Vagina (tissue), 2 donors: ENCODE measurements at regions not wholly inside any gene's neighbourhood (a gene's known extent, or its start where the extent isn't known, plus 50 kb on each side); places are given as distances from the start of the nearest gene placed in this dataset.

Experiments used
- DNase-seq, 2 donors: peaks; one replicate each; pipeline ENCODE4 v3.0.0-alpha.2; 2017; ENCODE audit errors: extremely low spot score in 2 of 2
- H3K27ac ChIP-seq: fragments of 200-600 bp; sonication (generic); one replicate; pipeline ENCODE4 v1.5.1; 2019
- H3K27me3 ChIP-seq: fragments of 200-600 bp; sonication (generic); one replicate; pipeline ENCODE4 v1.5.1; 2019
- H3K36me3 ChIP-seq, 2 donors: fragments of 200-600 bp; sonication (generic); one replicate each; pipeline ENCODE4 v1.5.1; 2017 to 2019
- H3K4me1 ChIP-seq: fragments of 200-600 bp; sonication (generic); one replicate; pipeline ENCODE4 v1.5.1; 2019
- H3K4me3 ChIP-seq, 2 donors: fragments of 200-600 bp; sonication (generic); 1 replicate in 1 of 2; 2 replicates in 1 of 2; pipeline ENCODE4 v1.5.1; 2016 to 2019
- H3K9me3 ChIP-seq: fragments of 200-600 bp; sonication (generic); one replicate; pipeline ENCODE4 v1.5.1; 2019
- POLR2A ChIP-seq, 2 donors: fragments of 450-650 bp; IDR thresholded peaks; one replicate each; pipeline ENCODE4 v1.6.1; 2017; ENCODE audit warnings: antibody characterized with exemption in 2 of 2, mild to moderate bottlenecking in 2 of 2, moderate library complexity in 2 of 2
- POLR2AphosphoS5 ChIP-seq, 2 donors: sonication (generic); formaldehyde crosslinking; IDR thresholded peaks; one replicate each; pipeline ENCODE4 v1.9.0; 2017; ENCODE audit warnings: antibody characterized with exemption in 2 of 2, mild to moderate bottlenecking in 2 of 2, low read depth in 1 of 2; ENCODE audit not compliant: insufficient read depth in 1 of 2
- intact Hi-C: fragments of 100-400 bp; cut with DNase I; formaldehyde crosslinking; loops from one replicate; pipeline ENCODE4 v1.15.1; 2023
- TF ChIP-seq, protein P1 (sequence below), 3 experiments: fragments of 450-650 bp in 2 of 3; fragments of 200-600 bp in 1 of 3; sonication (generic) in 1 of 3; IDR thresholded peaks; one replicate each; pipeline ENCODE4 v1.5.1; 2017 to 2019; ENCODE audit warnings: antibody characterized with exemption in 3 of 3, mild to moderate bottlenecking in 2 of 3, moderate library complexity in 2 of 3

DNA sequence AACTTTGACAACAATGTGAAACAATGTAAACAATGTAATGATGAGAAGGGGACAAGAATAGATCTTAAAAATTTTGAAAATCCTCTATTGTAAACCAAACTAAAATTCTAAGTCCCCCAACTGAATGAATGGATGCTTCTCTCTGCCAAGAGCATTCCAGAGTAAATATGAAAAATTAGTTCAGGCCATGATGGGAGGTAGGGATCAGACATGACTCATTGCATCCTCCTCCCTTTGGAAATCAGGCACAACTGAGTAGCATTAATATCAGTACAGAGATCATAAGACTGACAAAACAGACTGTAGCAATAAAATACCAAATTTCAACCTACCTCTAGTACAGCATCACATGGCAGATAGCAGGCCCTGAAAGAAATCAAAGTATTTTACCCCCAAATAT lies 559.9 kb downstream of the C12orf50 start:
- DNase-seq = no peak
- Histone ChIP-seq H3K9me3 (no peaks in the 10 kb centered on the region), H3K36me3 (no peaks in the 10 kb centered on the region), H3K27ac (no peak overlapping the region), H3K27me3 (no peaks in the 10 kb centered on the region), H3K4me3 (no peak overlapping the region), H3K4me1 (no peaks in the 10 kb centered on the region)
- TF ChIP-seq POLR2AphosphoS5 (IDR thresholded peaks at IDR 0.05; ENCODE audit: insufficient read depth in 1 of 2, low read depth in 1 of 2) (no peak), POLR2A (IDR thresholded peaks at IDR 0.05) (no peak)
- TF ChIP-seq, protein P1, sequence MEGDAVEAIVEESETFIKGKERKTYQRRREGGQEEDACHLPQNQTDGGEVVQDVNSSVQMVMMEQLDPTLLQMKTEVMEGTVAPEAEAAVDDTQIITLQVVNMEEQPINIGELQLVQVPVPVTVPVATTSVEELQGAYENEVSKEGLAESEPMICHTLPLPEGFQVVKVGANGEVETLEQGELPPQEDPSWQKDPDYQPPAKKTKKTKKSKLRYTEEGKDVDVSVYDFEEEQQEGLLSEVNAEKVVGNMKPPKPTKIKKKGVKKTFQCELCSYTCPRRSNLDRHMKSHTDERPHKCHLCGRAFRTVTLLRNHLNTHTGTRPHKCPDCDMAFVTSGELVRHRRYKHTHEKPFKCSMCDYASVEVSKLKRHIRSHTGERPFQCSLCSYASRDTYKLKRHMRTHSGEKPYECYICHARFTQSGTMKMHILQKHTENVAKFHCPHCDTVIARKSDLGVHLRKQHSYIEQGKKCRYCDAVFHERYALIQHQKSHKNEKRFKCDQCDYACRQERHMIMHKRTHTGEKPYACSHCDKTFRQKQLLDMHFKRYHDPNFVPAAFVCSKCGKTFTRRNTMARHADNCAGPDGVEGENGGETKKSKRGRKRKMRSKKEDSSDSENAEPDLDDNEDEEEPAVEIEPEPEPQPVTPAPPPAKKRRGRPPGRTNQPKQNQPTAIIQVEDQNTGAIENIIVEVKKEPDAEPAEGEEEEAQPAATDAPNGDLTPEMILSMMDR (IDR thresholded peaks at IDR 0.05) = no peak
- intact Hi-C loops = no loop called here

DNA sequence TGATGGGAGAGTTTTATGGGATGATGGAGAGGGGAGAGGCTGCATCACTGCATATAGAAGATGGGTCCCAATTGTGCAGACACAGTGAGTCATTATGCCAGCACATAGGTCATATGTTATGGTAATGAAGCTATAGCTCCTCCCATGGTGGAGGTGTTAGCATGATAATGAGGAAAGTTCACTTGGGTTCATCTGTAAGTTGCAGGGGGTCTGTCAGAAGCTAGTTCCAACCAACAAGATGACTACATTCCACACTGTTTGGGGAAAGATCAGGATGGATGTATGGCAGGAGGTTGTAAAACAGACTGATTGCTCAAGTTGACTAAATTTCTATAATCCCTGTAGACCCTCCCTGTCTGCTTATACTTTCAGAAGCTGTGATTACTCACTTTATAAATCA lies 561.3 kb downstream of the C12orf50 start:
- Histone ChIP-seq H3K4me1 (no peaks in the 10 kb centered on the region), H3K27ac (no peak overlapping the region), H3K4me3 (no peak overlapping the region), H3K27me3 (no peaks in the 10 kb centered on the region), H3K9me3 (no peaks in the 10 kb centered on the region), H3K36me3 (no peaks in the 10 kb centered on the region)
- DNase-seq = no peak
- TF ChIP-seq POLR2AphosphoS5 (IDR thresholded peaks at IDR 0.05; ENCODE audit: insufficient read depth in 1 of 2, low read depth in 1 of 2) = no peak
- TF ChIP-seq, protein P1 (IDR thresholded peaks at IDR 0.05) = no peak
- no peak for TF ChIP-seq POLR2A (IDR thresholded peaks at IDR 0.05)
- intact Hi-C loops = no loop called here

DNA sequence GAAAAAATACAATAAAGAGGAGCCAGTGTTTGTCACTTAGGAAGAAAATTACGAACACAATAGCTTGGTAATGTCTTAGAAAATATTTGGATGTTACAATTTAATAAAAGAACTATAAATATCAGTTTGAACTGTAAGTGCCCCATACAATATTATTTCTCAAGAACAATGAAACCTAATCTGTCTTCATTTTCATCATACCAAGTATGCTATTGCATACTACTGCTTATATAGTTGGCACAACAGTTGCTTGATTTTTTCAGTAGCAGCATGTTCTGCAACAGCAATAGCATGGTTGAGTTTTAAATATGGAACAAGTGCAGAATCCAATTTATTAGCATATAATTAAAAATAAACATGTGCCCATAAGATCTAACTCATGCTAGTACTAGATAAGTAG lies 564.6 kb downstream of the C12orf50 start:
- DNase-seq = no peak
- Histone ChIP-seq H3K27ac (no peak overlapping the region), H3K9me3 (no peaks in the 10 kb centered on the region), H3K4me3 (no peak overlapping the region), H3K36me3 (no peaks in the 10 kb centered on the region), H3K27me3 (no peaks in the 10 kb centered on the region), H3K4me1 (no peaks in the 10 kb centered on the region)
- intact Hi-C loops = no loop called here
- TF ChIP-seq, protein P1 (IDR thresholded peaks at IDR 0.05) = no peak
- TF ChIP-seq POLR2AphosphoS5 (IDR thresholded peaks at IDR 0.05; ENCODE audit: insufficient read depth in 1 of 2, low read depth in 1 of 2) (no peak), POLR2A (IDR thresholded peaks at IDR 0.05) (no peak)

DNA sequence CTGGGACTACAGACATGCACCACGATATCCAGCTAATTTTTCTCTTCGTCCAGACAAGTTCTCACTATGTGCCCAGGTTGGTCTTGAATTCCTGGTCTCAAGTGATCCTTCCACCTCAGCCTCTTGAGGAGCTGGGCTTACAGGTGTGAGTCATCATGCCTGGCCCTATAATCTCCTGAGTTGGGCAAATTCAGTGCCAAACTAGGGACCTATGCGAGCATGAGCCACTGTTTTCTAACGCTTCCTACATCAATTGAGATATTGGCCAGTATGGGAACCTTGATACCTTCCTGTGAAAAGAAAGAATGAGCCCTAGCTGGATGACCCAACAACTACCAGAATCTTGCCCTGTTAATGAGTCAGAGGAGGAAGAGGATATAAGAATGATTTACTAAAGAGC lies 585.2 kb downstream of the C12orf50 start:
- Histone ChIP-seq H3K4me1 (peaks cover 11% of the 10 kb centered on the region), H3K4me3 (no peak overlapping the region), H3K27ac (no peak overlapping the region), H3K27me3 (no peaks in the 10 kb centered on the region), H3K36me3 (no peaks in the 10 kb centered on the region), H3K9me3 (no peaks in the 10 kb centered on the region)
- TF ChIP-seq, protein P1 (IDR thresholded peaks at IDR 0.05) = no peak
- TF ChIP-seq POLR2AphosphoS5 (IDR thresholded peaks at IDR 0.05; ENCODE audit: insufficient read depth in 1 of 2, low read depth in 1 of 2) (no peak), POLR2A (IDR thresholded peaks at IDR 0.05) (no peak)
- intact Hi-C loops = no loop called here
- DNase-seq = no peak

DNA sequence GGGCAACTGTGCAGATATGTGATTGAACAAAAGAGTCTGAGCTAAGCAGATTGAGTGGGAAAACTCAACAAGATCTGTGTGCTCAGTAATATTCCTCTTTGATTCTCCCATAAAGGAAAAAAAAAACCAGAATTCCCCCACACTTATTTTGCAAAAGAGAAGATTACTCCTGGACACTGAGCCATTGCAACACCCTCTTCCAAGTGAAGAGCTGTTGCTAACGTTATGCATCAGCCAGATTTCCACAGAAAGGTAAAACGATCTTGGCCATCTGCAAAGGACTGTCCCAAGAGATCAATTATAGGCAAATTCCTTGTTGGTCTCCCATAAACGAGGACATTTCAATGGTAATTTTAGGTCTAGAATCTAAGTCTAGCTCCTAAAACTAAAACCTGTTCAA lies 587.7 kb downstream of the C12orf50 start:
- H3K4me1 ChIP-seq = peaks cover 11% of the 10 kb centered on the region
- H3K27ac ChIP-seq = no peak overlapping the region
- H3K4me3 ChIP-seq = no peak overlapping the region
- no peaks in the 10 kb centered on the region for H3K36me3 ChIP-seq
- DNase-seq = no peak
- no peaks in the 10 kb centered on the region for H3K27me3 ChIP-seq
- H3K9me3 ChIP-seq = no peaks in the 10 kb centered on the region
- intact Hi-C loops = no loop called here
- TF ChIP-seq POLR2A (IDR thresholded peaks at IDR 0.05) (no peak), POLR2AphosphoS5 (IDR thresholded peaks at IDR 0.05; ENCODE audit: insufficient read depth in 1 of 2, low read depth in 1 of 2) (no peak)
- TF ChIP-seq, protein P1 (IDR thresholded peaks at IDR 0.05) = no peak
